Natural killer cell (primary cell): ENCODE measurements at regions not wholly inside any gene's neighbourhood (a gene's known extent, or its start where the extent isn't known, plus 50 kb on each side); places are given as distances from the start of the nearest gene placed in this dataset.

ENCODE experiments used
- ATAC-seq, 3 donors: fragments of 150-1000 bp in 2 of 3; fragments of 200-7000 bp in 1 of 3; cut with Tn5 transposase; 1 replicate in 1 of 3; 2 replicates in 2 of 3; pipeline ENCODE4 v1.10.0; 2021; ENCODE audit warnings: mild to moderate bottlenecking in 2 of 3, moderate library complexity in 2 of 3
- DNase-seq, 2 donors: peaks; one replicate each; pipeline versions ENCODE4 v3.0.0 to v3.0.0-alpha.2; 2013 to 2021; ENCODE audit warnings: mixed read lengths in 1 of 2
- H3K27ac ChIP-seq: one replicate; pipeline ENCODE4 v1.5.1; 2013; ENCODE audit warnings: mild to moderate bottlenecking, low read length
- H3K27me3 ChIP-seq: one replicate; pipeline ENCODE4 v1.6.1; 2013; ENCODE audit warnings: low read length; ENCODE audit not compliant: control insufficient read depth, insufficient read depth
- H3K36me3 ChIP-seq: one replicate; pipeline ENCODE4 v1.6.1; 2013; ENCODE audit warnings: low read length; ENCODE audit not compliant: control insufficient read depth, insufficient read depth
- H3K4me1 ChIP-seq: one replicate; pipeline ENCODE4 v1.6.1; 2013; ENCODE audit warnings: low read length; ENCODE audit not compliant: control insufficient read depth, insufficient read depth
- H3K4me3 ChIP-seq: one replicate; pipeline ENCODE4 v1.5.1; 2013; ENCODE audit warnings: low read length
- H3K9me3 ChIP-seq: one replicate; pipeline ENCODE4 v1.6.1; 2013; ENCODE audit warnings: low read length; ENCODE audit not compliant: control insufficient read depth, insufficient read depth
- H3K27ac Mint-ChIP-seq, 2 donors: one replicate each; pipeline ENCODE4 v1.8.0; 2022; ENCODE audit warnings: mild to moderate bottlenecking in 2 of 2, mixed read lengths in 2 of 2, moderate library complexity in 1 of 2
- H3K27me3 Mint-ChIP-seq, 2 donors: one replicate each; pipeline ENCODE4 v1.8.0; 2022; ENCODE audit warnings: low read depth in 2 of 2, mixed read lengths in 2 of 2
- H3K36me3 Mint-ChIP-seq: one replicate; pipeline ENCODE4 v1.8.0; 2022; ENCODE audit warnings: mixed read lengths
- H3K4me1 Mint-ChIP-seq, 2 donors: one replicate each; pipeline ENCODE4 v1.8.0; 2022; ENCODE audit warnings: mixed read lengths in 2 of 2
- H3K4me3 Mint-ChIP-seq: one replicate; pipeline ENCODE4 v1.8.0; 2022; ENCODE audit warnings: mild to moderate bottlenecking, moderate library complexity, mixed read lengths
- H3K9me3 Mint-ChIP-seq, 2 donors: one replicate each; pipeline ENCODE4 v1.8.0; 2022; ENCODE audit warnings: mixed read lengths in 2 of 2
- CTCF ChIP-seq: fragments of 200-600 bp; IDR thresholded peaks from one replicate; pipeline ENCODE4 v1.8.0; 2022; ENCODE audit warnings: antibody characterized with exemption
- WGBS: methylation state at CpG from one replicate; pipeline ENCODE4 v1.1.7; 2013; ENCODE audit warnings: missing lambda C conversion rate; ENCODE audit not compliant: insufficient coverage; 5-methylcytosine and 5-hydroxymethylcytosine counted together
- intact Hi-C: fragments of 100-400 bp; cut with micrococcal nuclease; formaldehyde crosslinking; loops from one replicate; pipeline ENCODE4 v1.14.2; 2022

- TF ChIP-seq CTCF: no peak
- 80% methylated on average over 9 of the region's 9 CpGs for WGBS
- H3K4me3 ChIP-seq: no peak overlapping the region
- no peaks in the 10 kb centered on the region for H3K4me1 ChIP-seq
- H3K9me3 ChIP-seq: no peaks in the 10 kb centered on the region
- H3K9me3 Mint-ChIP-seq: peaks cover 2 to 5% of the 10 kb centered on the region in 2 donors
- H3K36me3 Mint-ChIP-seq: no peaks in the 10 kb centered on the region
- intact Hi-C loops: no loop called here
- no peaks in the 10 kb centered on the region for H3K27me3 ChIP-seq
- H3K27ac Mint-ChIP-seq: no peak overlapping the region
- no peak overlapping the region for H3K27ac ChIP-seq
- H3K4me3 Mint-ChIP-seq: no peak overlapping the region
- no peaks in the 10 kb centered on the region for H3K27me3 Mint-ChIP-seq
- DNase-seq (no peak), ATAC-seq (no peak)
- no peaks in the 10 kb centered on the region for H3K36me3 ChIP-seq
- no peaks in the 10 kb centered on the region for H3K4me1 Mint-ChIP-seq
Observed at GRCh38 chr4:12703036-12703435, 781.1 kb downstream of the RAB28 start.

GRCh38 chr4:12701384-12701783 lies 782.8 kb downstream of the RAB28 start:
- Mint-ChIP-seq H3K36me3 (no peaks in the 10 kb centered on the region), H3K27ac (no peak overlapping the region), H3K27me3 (no peaks in the 10 kb centered on the region), H3K4me1 (no peaks in the 10 kb centered on the region), H3K4me3 (no peak overlapping the region), H3K9me3 (peaks cover 0 to 3% of the 10 kb centered on the region in 2 donors)
- no peak for DNase-seq
- TF ChIP-seq CTCF: no peak
- 82% methylated on average over 1 of the region's 1 CpG for WGBS
- Histone ChIP-seq H3K27ac (no peak overlapping the region), H3K36me3 (no peaks in the 10 kb centered on the region), H3K27me3 (no peaks in the 10 kb centered on the region), H3K4me3 (no peak overlapping the region), H3K9me3 (no peaks in the 10 kb centered on the region), H3K4me1 (no peaks in the 10 kb centered on the region)
- ATAC-seq: no peak
- intact Hi-C loops: no loop called here

GRCh38 chr4:12697970-12698369 lies 786.2 kb downstream of the RAB28 start:
- 6% methylated on average over 1 of the region's 2 CpGs for WGBS
- intact Hi-C loops: no loop called here
- no peaks in the 10 kb centered on the region for H3K4me1 ChIP-seq
- Mint-ChIP-seq H3K4me1 (no peaks in the 10 kb centered on the region), H3K36me3 (no peaks in the 10 kb centered on the region), H3K27ac (no peak overlapping the region), H3K9me3 (no peaks in the 10 kb centered on the region), H3K27me3 (no peaks in the 10 kb centered on the region), H3K4me3 (no peak overlapping the region)
- no peak overlapping the region for H3K27ac ChIP-seq
- TF ChIP-seq CTCF: no peak
- H3K4me3 ChIP-seq: no peak overlapping the region
- H3K27me3 ChIP-seq: no peaks in the 10 kb centered on the region
- DNase-seq (no peak), ATAC-seq (no peak)
- H3K9me3 ChIP-seq: no peaks in the 10 kb centered on the region
- no peaks in the 10 kb centered on the region for H3K36me3 ChIP-seq

- TF ChIP-seq CTCF: no peak
- 71% methylated on average over 1 of the region's 2 CpGs for WGBS
Observed at GRCh38 chr4:12692815-12693214, 791.3 kb downstream of the RAB28 start.

More at GRCh38 chr4:12692815-12693214, 791.3 kb downstream of the RAB28 start:
- Histone ChIP-seq H3K4me3 (no peak overlapping the region), H3K9me3 (no peaks in the 10 kb centered on the region), H3K36me3 (no peaks in the 10 kb centered on the region), H3K4me1 (no peaks in the 10 kb centered on the region), H3K27me3 (no peaks in the 10 kb centered on the region), H3K27ac (no peak overlapping the region)
- H3K9me3 Mint-ChIP-seq: peaks cover 7 to 10% of the 10 kb centered on the region in 2 donors
- no peak overlapping the region for H3K4me3 Mint-ChIP-seq
- ATAC-seq: no peak
- H3K27me3 Mint-ChIP-seq: no peaks in the 10 kb centered on the region
- intact Hi-C loops: no loop called here
- DNase-seq: no peak
- no peak overlapping the region for H3K27ac Mint-ChIP-seq
- no peaks in the 10 kb centered on the region for H3K36me3 Mint-ChIP-seq
- no peaks in the 10 kb centered on the region for H3K4me1 Mint-ChIP-seq
